ENCODE measurements at regions not wholly inside any gene's neighbourhood (a gene's known extent, or its start where the extent isn't known, plus 50 kb on each side); places are given as distances from the start of the nearest gene placed in this dataset.

- no peak for TF ChIP-seq CTCF (tag by site-specific recombination; IDR thresholded peaks at IDR 0.05)
- TF ChIP-seq ZNF274 (IDR thresholded peaks at IDR 0.05; ENCODE audit: low read length), result no peak
- TF ChIP-seq ZNF274 (tag by site-specific recombination; IDR thresholded peaks at IDR 0.05; ENCODE audit: borderline replicate concordance), result no peak
Measured at GRCh38 chr1:229893762-229894444, 173.1 kb upstream of the GALNT2 start.

Data from HEK293 (cell line).